Lower lobe of right lung (tissue), 2 donors: ENCODE measurements at regions not wholly inside any gene's neighbourhood (a gene's known extent, or its start where the extent isn't known, plus 50 kb on each side); places are given as distances from the start of the nearest gene placed in this dataset.
"Not testable (repeated sequence)": the region's sequence is repeated elsewhere in the genome, so short reads cannot be mapped to it uniquely, and the experiment has no call there.

Experiments
- ATAC-seq, 2 donors: fragments of 200-7000 bp; cut with Tn5 transposase; one replicate each; pipeline ENCODE4 v1.9.1; 2020 to 2022; ENCODE audit warnings: mild to moderate bottlenecking in 2 of 2, moderate library complexity in 2 of 2
- DNase-seq: peaks from one replicate; pipeline ENCODE4 v3.0.0-alpha.2; 2020
- H3K27ac ChIP-seq: fragments of 200-600 bp; one replicate; pipeline ENCODE4 v1.8.0; 2022
- H3K27me3 ChIP-seq: fragments of 200-600 bp; one replicate; pipeline ENCODE4 v1.8.0; 2022; ENCODE audit warnings: low read depth
- H3K36me3 ChIP-seq: fragments of 200-600 bp; one replicate; pipeline ENCODE4 v1.8.0; 2022; ENCODE audit warnings: mild to moderate bottlenecking
- H3K4me1 ChIP-seq: fragments of 200-600 bp; one replicate; pipeline ENCODE4 v1.8.0; 2022
- H3K4me3 ChIP-seq: fragments of 200-600 bp; one replicate; pipeline ENCODE4 v1.8.0; 2022; ENCODE audit warnings: mild to moderate bottlenecking
- H3K9me3 ChIP-seq: fragments of 200-600 bp; one replicate; pipeline ENCODE4 v1.8.0; 2022
- intact Hi-C: fragments of 100-400 bp; cut with DNase I; formaldehyde crosslinking; loops from one replicate; pipeline ENCODE4 v1.11.0; 2022
- TF ChIP-seq, protein P1 (sequence below): fragments of 200-600 bp; IDR thresholded peaks from one replicate; pipeline ENCODE4 v1.8.0; 2022; ENCODE audit warnings: antibody characterized with exemption, mild to moderate bottlenecking
- donor health status: DM: no; HTN: yes; CAD: no; lungs with severe emphysema.

DNA sequence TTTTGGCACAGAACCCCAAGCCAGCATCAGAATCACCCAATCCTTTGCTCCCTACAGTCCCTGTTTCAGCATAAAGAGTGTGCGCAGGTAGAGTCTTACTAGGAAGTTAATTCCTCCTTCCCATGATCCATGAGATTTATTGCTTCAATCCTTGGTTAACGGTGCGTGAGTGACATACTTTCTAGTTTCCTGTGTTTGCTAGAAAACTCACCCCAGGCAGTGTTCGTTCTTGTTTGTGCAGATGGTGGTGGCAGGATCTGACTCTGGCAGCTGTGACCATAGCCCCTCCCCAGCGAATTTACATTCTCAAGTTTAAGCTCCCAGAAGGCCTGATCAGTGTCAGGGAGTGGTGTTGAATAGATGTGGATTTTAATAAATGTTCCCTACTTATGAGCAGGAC, 106.7 kb upstream of the CCT8L2 start:
- H3K9me3 ChIP-seq = no peaks in the 10 kb centered on the region
- DNase-seq = no peak
- TF ChIP-seq, protein P1, sequence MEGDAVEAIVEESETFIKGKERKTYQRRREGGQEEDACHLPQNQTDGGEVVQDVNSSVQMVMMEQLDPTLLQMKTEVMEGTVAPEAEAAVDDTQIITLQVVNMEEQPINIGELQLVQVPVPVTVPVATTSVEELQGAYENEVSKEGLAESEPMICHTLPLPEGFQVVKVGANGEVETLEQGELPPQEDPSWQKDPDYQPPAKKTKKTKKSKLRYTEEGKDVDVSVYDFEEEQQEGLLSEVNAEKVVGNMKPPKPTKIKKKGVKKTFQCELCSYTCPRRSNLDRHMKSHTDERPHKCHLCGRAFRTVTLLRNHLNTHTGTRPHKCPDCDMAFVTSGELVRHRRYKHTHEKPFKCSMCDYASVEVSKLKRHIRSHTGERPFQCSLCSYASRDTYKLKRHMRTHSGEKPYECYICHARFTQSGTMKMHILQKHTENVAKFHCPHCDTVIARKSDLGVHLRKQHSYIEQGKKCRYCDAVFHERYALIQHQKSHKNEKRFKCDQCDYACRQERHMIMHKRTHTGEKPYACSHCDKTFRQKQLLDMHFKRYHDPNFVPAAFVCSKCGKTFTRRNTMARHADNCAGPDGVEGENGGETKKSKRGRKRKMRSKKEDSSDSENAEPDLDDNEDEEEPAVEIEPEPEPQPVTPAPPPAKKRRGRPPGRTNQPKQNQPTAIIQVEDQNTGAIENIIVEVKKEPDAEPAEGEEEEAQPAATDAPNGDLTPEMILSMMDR = no peak
- ATAC-seq = no peak
- H3K4me3 ChIP-seq = no peak overlapping the region
- no peaks in the 10 kb centered on the region for H3K4me1 ChIP-seq
- no peaks in the 10 kb centered on the region for H3K27me3 ChIP-seq
- H3K27ac ChIP-seq = no peak overlapping the region
- intact Hi-C loops = no loop called here
- no peaks in the 10 kb centered on the region for H3K36me3 ChIP-seq

DNA sequence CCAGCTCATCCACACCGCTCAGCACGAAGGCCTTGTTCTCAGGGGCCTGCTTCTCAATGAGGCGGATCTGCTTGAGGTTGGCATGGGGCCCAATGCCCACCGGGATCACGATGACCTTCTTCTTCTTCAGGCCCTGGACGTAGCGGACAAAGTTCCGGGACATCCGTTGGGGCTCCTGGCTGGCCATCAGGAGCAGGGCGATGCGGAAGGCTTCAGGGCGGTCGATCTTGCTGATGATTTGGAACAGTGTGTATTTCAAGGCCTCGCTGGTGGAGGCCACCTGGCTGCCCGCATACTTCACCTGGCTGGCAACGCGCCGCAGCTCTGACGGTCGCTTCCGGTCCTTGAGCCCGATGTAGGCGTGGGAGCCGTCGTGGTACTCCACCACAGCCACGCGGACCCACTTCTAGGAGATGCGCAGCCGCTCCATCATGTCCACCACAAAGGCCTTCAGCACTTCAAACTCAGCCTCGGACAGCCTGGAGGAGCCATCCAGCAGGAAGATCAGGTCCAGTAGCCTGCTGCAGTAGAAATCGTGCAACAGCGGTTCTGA, 105.0 kb upstream of the CCT8L2 start:
- H3K27me3 ChIP-seq, ATAC-seq, H3K36me3 ChIP-seq, H3K4me1 ChIP-seq, H3K27ac ChIP-seq, H3K4me3 ChIP-seq, intact Hi-C loops, H3K9me3 ChIP-seq, DNase-seq: not testable (repeated sequence)

DNA sequence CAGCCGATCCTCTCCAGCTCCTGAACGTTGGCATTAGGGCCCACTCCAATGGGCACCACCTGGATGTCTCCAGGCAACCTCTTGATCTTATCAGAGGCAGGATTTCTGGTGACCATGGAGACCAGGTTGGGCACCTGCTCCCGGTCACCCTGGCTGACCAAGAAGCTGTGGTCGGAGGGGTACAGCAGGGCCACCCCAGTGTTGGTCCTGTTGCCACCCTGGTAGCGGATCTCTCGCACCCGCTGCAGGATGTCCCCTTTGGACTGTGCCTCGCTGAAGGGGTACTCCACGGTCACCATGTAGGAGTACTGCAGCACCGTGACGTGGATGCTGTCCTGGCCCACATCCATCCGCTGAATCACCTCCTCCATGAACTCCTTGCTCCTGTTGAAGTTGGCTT, 104.3 kb upstream of the CCT8L2 start:
- H3K4me1 ChIP-seq, H3K36me3 ChIP-seq, H3K4me3 ChIP-seq, H3K9me3 ChIP-seq, intact Hi-C loops, H3K27me3 ChIP-seq, DNase-seq, H3K27ac ChIP-seq: not testable (repeated sequence)
- peak in 1 of 2 donors; percentile 32 for ATAC-seq

DNA sequence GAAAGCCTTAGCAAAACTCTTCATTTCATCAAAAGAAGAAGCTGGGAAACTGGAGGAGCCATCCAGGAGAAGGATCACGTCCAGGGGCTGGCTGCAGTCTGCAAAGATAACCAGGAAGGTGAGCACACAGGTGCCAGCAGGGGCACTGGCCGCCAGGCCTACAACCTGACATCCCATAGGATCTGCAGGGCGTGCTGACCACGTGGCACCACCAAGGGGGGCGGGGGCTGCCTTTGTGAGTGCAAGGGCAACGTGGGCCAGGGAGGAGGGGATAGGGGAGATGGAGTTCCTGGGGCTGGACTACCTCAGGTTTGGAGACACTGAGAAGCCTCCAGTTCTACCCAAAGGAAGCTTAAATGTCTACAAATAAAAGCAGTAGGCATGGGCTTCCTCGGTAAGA, 102.7 kb upstream of the CCT8L2 start:
- ATAC-seq (no peak), DNase-seq (no peak)
- Histone ChIP-seq H3K4me1 (no peaks in the 10 kb centered on the region), H3K27me3 (no peaks in the 10 kb centered on the region), H3K4me3 (no peak overlapping the region), H3K36me3 (no peaks in the 10 kb centered on the region), H3K27ac (no peak overlapping the region), H3K9me3 (no peaks in the 10 kb centered on the region)
- TF ChIP-seq, protein P1 = no peak
- intact Hi-C loops = no loop called here

DNA sequence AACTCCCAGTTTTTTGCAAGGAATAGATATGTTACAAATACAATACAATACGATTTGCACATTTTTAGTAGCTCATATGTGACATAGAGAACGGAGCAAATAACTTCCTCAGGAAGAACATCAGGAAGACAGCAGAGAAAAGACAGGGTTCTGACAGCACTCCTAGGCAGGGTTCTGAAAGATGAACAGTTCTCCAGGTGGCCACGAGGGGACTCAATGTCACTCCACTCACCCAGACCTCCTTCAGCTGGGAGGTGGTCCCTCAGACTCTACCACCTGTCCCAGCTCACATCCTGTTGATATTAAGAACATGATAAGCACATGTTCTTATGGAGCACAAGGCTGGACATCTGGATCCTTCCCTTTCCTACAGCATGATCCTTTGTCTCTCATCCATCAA, 101.1 kb upstream of the CCT8L2 start:
- H3K9me3 ChIP-seq, H3K4me1 ChIP-seq, H3K4me3 ChIP-seq, ATAC-seq, H3K27me3 ChIP-seq, H3K36me3 ChIP-seq, H3K27ac ChIP-seq, intact Hi-C loops, DNase-seq: not testable (repeated sequence)

DNA sequence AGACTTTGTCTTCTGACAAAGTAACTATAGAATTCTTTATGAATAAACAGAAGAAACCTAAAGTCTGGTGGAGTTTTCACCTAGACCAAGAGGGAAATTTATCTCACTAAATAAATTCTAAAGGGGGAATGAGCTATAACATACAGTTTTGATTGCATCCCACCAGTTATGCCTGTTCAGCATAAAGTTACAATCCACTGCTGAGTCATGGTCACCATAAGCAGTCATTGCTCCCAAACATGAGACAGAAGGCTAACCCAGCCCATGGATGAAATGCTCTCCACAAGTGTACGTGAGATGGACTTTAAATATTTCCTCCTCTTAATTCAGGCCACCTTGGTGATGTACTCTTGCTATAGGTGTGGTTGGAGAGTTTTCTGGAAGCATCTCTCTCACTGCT, 96.7 kb upstream of the CCT8L2 start:
- H3K36me3 ChIP-seq, H3K4me1 ChIP-seq, H3K27me3 ChIP-seq, DNase-seq, H3K4me3 ChIP-seq, ATAC-seq, H3K9me3 ChIP-seq, intact Hi-C loops, H3K27ac ChIP-seq: not testable (repeated sequence)

DNA sequence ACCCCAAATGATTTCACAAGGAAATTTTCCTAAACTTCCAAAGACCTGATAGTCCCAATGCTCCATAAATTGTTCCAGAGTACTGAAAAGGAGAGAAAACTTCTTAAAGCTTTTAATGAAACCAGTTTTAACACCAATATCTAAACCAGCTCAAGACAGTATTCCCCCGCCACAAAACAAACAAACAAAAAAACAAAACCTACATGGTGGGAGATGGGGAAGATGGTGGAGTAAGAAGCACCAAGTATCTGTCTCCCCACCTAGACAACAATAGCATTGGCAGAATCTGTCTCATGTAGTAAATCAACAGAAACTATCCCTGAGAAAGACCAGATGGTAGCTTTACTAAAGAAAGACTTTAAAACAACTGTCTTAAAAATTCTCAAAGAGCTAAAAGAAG, 88.7 kb upstream of the CCT8L2 start:
- H3K9me3 ChIP-seq, DNase-seq, H3K27ac ChIP-seq, H3K27me3 ChIP-seq, ATAC-seq, H3K4me1 ChIP-seq, H3K4me3 ChIP-seq, H3K36me3 ChIP-seq, intact Hi-C loops: not testable (repeated sequence)

DNA sequence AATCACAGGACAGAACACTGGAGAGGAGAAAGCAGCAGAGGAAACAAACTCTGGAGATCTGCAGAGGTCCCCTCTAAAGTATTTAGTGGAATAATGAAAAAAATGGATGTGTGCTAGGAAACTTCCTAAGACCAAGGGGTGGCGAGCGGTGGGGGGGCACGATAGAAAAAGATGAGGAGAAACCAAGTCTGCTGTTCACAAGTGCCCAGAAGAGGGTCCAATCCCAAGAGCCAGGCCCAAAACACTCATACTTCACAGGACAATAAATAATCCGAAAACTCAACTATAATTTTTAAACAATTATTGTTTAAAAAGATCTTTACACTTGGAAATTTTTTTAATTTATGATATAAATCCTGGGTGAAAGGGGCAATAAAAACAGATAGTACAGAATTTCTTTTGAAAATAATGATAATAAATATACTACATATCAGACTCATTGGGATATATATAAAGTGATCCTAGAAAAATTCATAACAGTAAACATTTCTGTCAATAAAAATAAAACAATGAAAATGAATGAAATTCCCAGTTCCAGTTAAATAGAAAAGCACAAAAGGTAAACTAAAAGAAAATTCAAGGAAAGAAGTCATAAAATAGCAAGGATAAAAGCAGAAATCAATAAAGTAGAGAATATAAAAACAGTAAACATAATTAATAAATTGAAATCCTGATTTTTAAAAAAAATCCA, 87.7 kb upstream of the CCT8L2 start:
- H3K36me3 ChIP-seq, ATAC-seq, intact Hi-C loops, H3K27me3 ChIP-seq, H3K9me3 ChIP-seq, DNase-seq, H3K27ac ChIP-seq, H3K4me3 ChIP-seq, H3K4me1 ChIP-seq: not testable (repeated sequence)

DNA sequence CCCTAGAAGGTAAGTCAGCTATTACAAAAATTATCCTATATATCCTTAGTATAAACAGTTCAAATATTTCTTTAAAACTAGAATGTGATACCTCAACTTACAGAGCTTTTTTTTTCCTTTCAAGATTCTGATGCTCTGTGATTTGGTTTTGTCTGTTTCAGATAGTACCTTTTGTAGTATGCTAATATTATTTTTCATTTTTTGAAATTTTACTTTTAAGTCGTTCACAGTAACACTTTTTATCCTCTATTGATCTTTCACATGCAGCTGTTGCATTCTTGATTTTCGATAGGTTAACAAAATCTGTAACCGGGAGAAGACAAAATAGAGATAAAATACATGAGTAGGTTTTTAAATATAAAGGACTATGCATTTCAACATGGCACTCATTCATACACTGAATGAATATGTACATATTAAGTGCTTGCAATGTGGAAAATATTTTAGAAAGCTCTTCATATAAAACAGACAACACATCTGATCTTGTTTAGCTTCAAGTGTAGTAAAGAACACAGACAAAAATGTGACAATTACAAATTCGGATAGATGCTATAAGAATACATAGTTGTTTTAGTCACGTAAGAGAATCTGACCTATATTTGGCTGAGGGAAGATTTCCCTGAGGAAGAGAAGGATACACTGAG, 86.7 kb upstream of the CCT8L2 start:
- H3K9me3 ChIP-seq, H3K4me1 ChIP-seq, H3K27ac ChIP-seq, H3K36me3 ChIP-seq, intact Hi-C loops, H3K27me3 ChIP-seq, DNase-seq, H3K4me3 ChIP-seq, ATAC-seq: not testable (repeated sequence)

DNA sequence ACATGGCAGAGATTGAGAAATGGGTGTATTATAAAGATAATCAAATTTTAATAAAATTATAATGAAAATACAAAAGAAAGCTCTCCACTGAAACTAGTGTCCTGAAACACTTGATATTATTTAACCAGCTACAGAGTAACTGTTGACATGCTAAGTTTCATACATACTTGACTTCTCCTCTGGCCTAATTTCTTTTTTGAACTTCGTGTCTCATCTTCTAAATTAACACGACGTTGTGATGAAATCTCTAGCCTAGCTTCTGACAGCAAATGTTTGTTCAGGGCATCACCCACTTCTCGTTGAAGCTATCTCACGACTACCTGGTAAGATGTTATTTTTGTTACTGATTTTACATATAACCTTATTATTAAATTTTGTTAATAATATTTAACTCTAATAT, 80.8 kb upstream of the CCT8L2 start:
- DNase-seq, H3K36me3 ChIP-seq, H3K9me3 ChIP-seq, ATAC-seq, H3K4me1 ChIP-seq, H3K27ac ChIP-seq, H3K27me3 ChIP-seq, H3K4me3 ChIP-seq, intact Hi-C loops: not testable (repeated sequence)

DNA sequence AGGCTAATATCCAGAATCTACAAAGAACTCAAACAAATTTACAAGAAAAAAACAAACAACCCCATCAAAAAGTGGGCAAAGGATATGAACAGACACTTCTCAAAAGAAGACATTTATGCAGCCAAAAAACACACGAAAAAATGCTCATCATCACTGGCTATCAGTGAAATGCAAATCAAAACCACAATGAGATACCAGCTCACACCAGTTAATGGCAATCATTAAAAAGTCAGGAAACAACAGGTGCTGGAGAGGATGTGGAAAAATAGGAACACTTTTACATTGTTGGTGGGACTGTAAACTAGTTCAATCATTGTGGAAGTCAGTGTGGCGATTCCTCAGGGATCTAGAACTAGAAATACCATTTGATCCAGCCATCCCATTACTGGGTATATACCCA, 73.0 kb upstream of the CCT8L2 start:
- H3K36me3 ChIP-seq, intact Hi-C loops, H3K4me1 ChIP-seq, DNase-seq, H3K4me3 ChIP-seq, H3K9me3 ChIP-seq, H3K27me3 ChIP-seq, ATAC-seq, H3K27ac ChIP-seq: not testable (repeated sequence)

DNA sequence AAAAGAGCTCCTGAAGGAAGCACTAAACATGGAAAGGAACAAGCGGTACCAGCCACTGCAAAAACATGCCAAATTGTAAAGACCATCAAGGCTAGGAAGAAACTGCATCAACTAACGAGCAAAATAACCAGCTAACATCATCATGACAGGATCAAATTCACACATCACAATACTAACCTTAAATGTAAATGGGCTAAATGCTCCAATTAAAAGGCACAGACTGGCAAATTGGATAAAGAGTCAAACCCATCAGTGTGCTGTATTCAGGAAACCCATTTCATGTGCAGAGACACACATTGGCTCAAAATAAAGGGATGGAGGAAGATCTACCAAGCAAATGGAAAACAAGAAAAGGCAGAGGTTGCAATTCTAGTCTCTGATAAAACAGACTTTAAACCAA, 69.7 kb upstream of the CCT8L2 start:
- H3K27me3 ChIP-seq, H3K36me3 ChIP-seq, ATAC-seq, H3K4me1 ChIP-seq, H3K27ac ChIP-seq, H3K4me3 ChIP-seq, intact Hi-C loops, H3K9me3 ChIP-seq, DNase-seq: not testable (repeated sequence)
